ENCODE measurements at regions not wholly inside any gene's neighbourhood (a gene's known extent, or its start where the extent isn't known, plus 50 kb on each side); places are given as distances from the start of the nearest gene placed in this dataset.
"Not testable (repeated sequence)": the region's sequence is repeated elsewhere in the genome, so short reads cannot be mapped to it uniquely, and the experiment has no call there.

GRCh38 chr11:114799476-114799875 lies 121.1 kb downstream of the NXPE2 start:
- no peak for DNase-seq (ENCODE audit: low spot score)
- in situ Hi-C loops (cut with HindIII; ENCODE audit: low sequenced_read_pairs), result no loop called here

- no peak for DNase-seq (ENCODE audit: low spot score)
- in situ Hi-C loops (cut with HindIII; ENCODE audit: low sequenced_read_pairs), result no loop called here
Measured at GRCh38 chr11:114801773-114802172, 123.4 kb downstream of the NXPE2 start.

GRCh38 chr11:114802878-114803277 lies 124.6 kb downstream of the NXPE2 start:
- no peak for DNase-seq (ENCODE audit: low spot score)
- in situ Hi-C loops (cut with HindIII; ENCODE audit: low sequenced_read_pairs), result no loop called here

GRCh38 chr11:114805431-114805830 lies 127.1 kb downstream of the NXPE2 start:
- in situ Hi-C loops (cut with HindIII; ENCODE audit: low sequenced_read_pairs); DNase-seq (ENCODE audit: low spot score): not testable (repeated sequence)

- no peak for DNase-seq (ENCODE audit: low spot score)
- in situ Hi-C loops (cut with HindIII; ENCODE audit: low sequenced_read_pairs), result no loop called here
Measured at GRCh38 chr11:114811971-114812370, 133.6 kb downstream of the NXPE2 start.

GRCh38 chr11:114812733-114813132 lies 134.4 kb downstream of the NXPE2 start:
- in situ Hi-C loops (cut with HindIII; ENCODE audit: low sequenced_read_pairs), result no loop called here
- DNase-seq (ENCODE audit: low spot score), result no peak

- DNase-seq (ENCODE audit: low spot score), result peak; percentile 95
Measured at GRCh38 chr11:114813189-114813718, 134.9 kb downstream of the NXPE2 start.

GRCh38 chr11:114815176-114815575 lies 136.8 kb downstream of the NXPE2 start:
- in situ Hi-C loops (cut with HindIII; ENCODE audit: low sequenced_read_pairs), result no loop called here

More at GRCh38 chr11:114813189-114813718, 134.9 kb downstream of the NXPE2 start:
- in situ Hi-C loops (cut with HindIII; ENCODE audit: low sequenced_read_pairs), result no loop called here

GRCh38 chr11:114815761-114816160 lies 137.4 kb downstream of the NXPE2 start:
- in situ Hi-C loops (cut with HindIII; ENCODE audit: low sequenced_read_pairs), result no loop called here
- DNase-seq (ENCODE audit: low spot score), result no peak

More at GRCh38 chr11:114815176-114815575, 136.8 kb downstream of the NXPE2 start:
- no peak for DNase-seq (ENCODE audit: low spot score)

GRCh38 chr11:114816791-114817190 lies 138.5 kb downstream of the NXPE2 start:
- in situ Hi-C loops (cut with HindIII; ENCODE audit: low sequenced_read_pairs), result no loop called here
- DNase-seq (ENCODE audit: low spot score), result no peak

- in situ Hi-C loops (cut with HindIII; ENCODE audit: low sequenced_read_pairs), result no loop called here
- no peak for DNase-seq (ENCODE audit: low spot score)
Measured at GRCh38 chr11:114818382-114818781, 140.1 kb downstream of the NXPE2 start.

- in situ Hi-C loops (cut with HindIII; ENCODE audit: low sequenced_read_pairs), result no loop called here
- DNase-seq (ENCODE audit: low spot score), result no peak
Measured at GRCh38 chr11:114819028-114819427, 140.7 kb downstream of the NXPE2 start.

- in situ Hi-C loops (cut with HindIII; ENCODE audit: low sequenced_read_pairs), result no loop called here
- no peak for DNase-seq (ENCODE audit: low spot score)
Measured at GRCh38 chr11:114820621-114821020, 142.3 kb downstream of the NXPE2 start.

GRCh38 chr11:114821621-114822412 lies 143.5 kb downstream of the NXPE2 start:
- peak; percentile 36 for DNase-seq (ENCODE audit: low spot score)
- in situ Hi-C loops (cut with HindIII; ENCODE audit: low sequenced_read_pairs), result no loop called here

GRCh38 chr11:114826910-114827442 lies 148.6 kb downstream of the NXPE2 start:
- in situ Hi-C loops (cut with HindIII; ENCODE audit: low sequenced_read_pairs), result no loop called here
- DNase-seq (ENCODE audit: low spot score), result no peak

- DNase-seq (ENCODE audit: low spot score), result no peak
- in situ Hi-C loops (cut with HindIII; ENCODE audit: low sequenced_read_pairs), result no loop called here
Measured at GRCh38 chr11:114827736-114828135, 149.4 kb downstream of the NXPE2 start.

GRCh38 chr11:114832532-114833125 lies 154.3 kb downstream of the NXPE2 start:
- no peak for DNase-seq (ENCODE audit: low spot score)
- in situ Hi-C loops (cut with HindIII; ENCODE audit: low sequenced_read_pairs), result no loop called here

GRCh38 chr11:114836161-114836560 lies 157.8 kb downstream of the NXPE2 start:
- in situ Hi-C loops (cut with HindIII; ENCODE audit: low sequenced_read_pairs), result no loop called here
- DNase-seq (ENCODE audit: low spot score), result no peak

- in situ Hi-C loops (cut with HindIII; ENCODE audit: low sequenced_read_pairs), result no loop called here
- no peak for DNase-seq (ENCODE audit: low spot score)
Measured at GRCh38 chr11:114844896-114845295, 166.6 kb downstream of the NXPE2 start.

- DNase-seq (ENCODE audit: low spot score), result peak; percentile 11
- in situ Hi-C loops (cut with HindIII; ENCODE audit: low sequenced_read_pairs), result no loop called here
Measured at GRCh38 chr11:114845766-114846415, 167.6 kb downstream of the NXPE2 start.

Measured in G401 (cell line).